ENCODE measurements at regions not wholly inside any gene's neighbourhood (a gene's known extent, or its start where the extent isn't known, plus 50 kb on each side); places are given as distances from the start of the nearest gene placed in this dataset.

DNA sequence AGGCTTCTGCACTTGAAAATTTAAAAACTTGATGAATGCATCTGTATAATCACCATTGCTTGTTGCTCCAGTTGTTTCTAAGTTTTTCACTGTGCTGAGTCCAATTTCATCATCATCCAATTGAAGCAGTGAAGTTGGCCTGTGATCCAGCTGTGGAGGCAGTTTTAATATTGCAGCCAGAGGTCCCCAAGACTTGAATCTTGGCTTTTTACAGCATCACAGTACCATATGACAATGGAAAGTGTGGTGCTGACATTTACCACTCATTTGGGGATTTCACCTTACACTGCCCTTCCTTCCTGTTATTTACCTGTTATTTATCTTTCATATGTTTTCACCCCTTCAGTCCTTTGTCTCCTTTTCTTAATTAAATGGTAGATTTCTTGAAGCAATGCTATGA is 76.2 kb upstream of the SPIN1 start:
- dilution Hi-C loops (cut with MboI; ENCODE audit: extremely low pct_ligation_motif_present, low sequenced_read_pairs), result no loop called here
- H3K36me3 ChIP-seq (ENCODE audit: control insufficient read depth in 2 of 2, extremely low read depth in 1 of 2, insufficient read depth in 2 of 2, low read length in 2 of 2), result no peaks in the 10 kb centered on the region
- DNase-seq (ENCODE audit: low read depth, low spot score) (no peak), FAIRE-seq (no peak)
- H3K27me3 ChIP-seq (ENCODE audit: control insufficient read depth, extremely low read depth, insufficient read depth, low read length), result no peaks in the 10 kb centered on the region
- no peaks in the 10 kb centered on the region for H3K4me1 ChIP-seq (ENCODE audit: control insufficient read depth, extremely low read depth, insufficient read depth, low read length)
- no peaks in the 10 kb centered on the region for H3K79me2 ChIP-seq (ENCODE audit: control insufficient read depth, insufficient read depth, low read length)
- H3K27ac ChIP-seq (ENCODE audit: control insufficient read depth, insufficient read depth, low read length), result no peak overlapping the region
- H3K9me3 ChIP-seq (ENCODE audit: control insufficient read depth, low read depth, low read length), result no peaks in the 10 kb centered on the region
- no peaks in the 10 kb centered on the region for H3K9me1 ChIP-seq (ENCODE audit: control insufficient read depth, extremely low read depth, insufficient read depth, low read length)
- H3K9ac ChIP-seq (ENCODE audit: control insufficient read depth, extremely low read depth, insufficient read depth, low read length), result no peak overlapping the region
- TF ChIP-seq CTCF (optimal IDR thresholded peaks at IDR 0.05 in 1 of 3, IDR thresholded peaks at IDR 0.05 in 1 of 3, conservative IDR thresholded peaks at IDR 0.05 in 1 of 3; ENCODE audit: extremely low read depth in 1 of 3, insufficient read depth in 2 of 3, low read length in 3 of 3) (no peak), EZH2 (IDR thresholded peaks at IDR 0.05; ENCODE audit: low read length) (no peak)
- no peak overlapping the region for H3K4me2 ChIP-seq (ENCODE audit: control insufficient read depth, extremely low read depth, insufficient read depth, low read depth, low read length)
- H4K20me1 ChIP-seq (ENCODE audit: control insufficient read depth, extremely low read depth, insufficient read depth, low read length), result no peaks in the 10 kb centered on the region
- H3K4me3 ChIP-seq (ENCODE audit: control insufficient read depth in 2 of 3, extremely low read depth in 1 of 3, insufficient read depth in 2 of 3, low read depth in 1 of 3, low read length in 3 of 3), result no peak overlapping the region
- H2AFZ ChIP-seq (ENCODE audit: control insufficient read depth, low read length), result no peak overlapping the region

- H3K36me3 ChIP-seq (ENCODE audit: control insufficient read depth in 2 of 2, extremely low read depth in 1 of 2, insufficient read depth in 2 of 2, low read length in 2 of 2), result no peaks in the 10 kb centered on the region
- no peak overlapping the region for H3K27ac ChIP-seq (ENCODE audit: control insufficient read depth, insufficient read depth, low read length)
- H3K4me2 ChIP-seq (ENCODE audit: control insufficient read depth, extremely low read depth, insufficient read depth, low read depth, low read length), result no peak overlapping the region
- dilution Hi-C loops (cut with MboI; ENCODE audit: extremely low pct_ligation_motif_present, low sequenced_read_pairs), result no loop called here
- no peaks in the 10 kb centered on the region for H3K9me3 ChIP-seq (ENCODE audit: control insufficient read depth, low read depth, low read length)
- no peaks in the 10 kb centered on the region for H3K9me1 ChIP-seq (ENCODE audit: control insufficient read depth, extremely low read depth, insufficient read depth, low read length)
- H4K20me1 ChIP-seq (ENCODE audit: control insufficient read depth, extremely low read depth, insufficient read depth, low read length), result no peaks in the 10 kb centered on the region
- FAIRE-seq (no peak), DNase-seq (ENCODE audit: low read depth, low spot score) (no peak)
- no peak overlapping the region for H3K4me3 ChIP-seq (ENCODE audit: control insufficient read depth in 2 of 3, extremely low read depth in 1 of 3, insufficient read depth in 2 of 3, low read depth in 1 of 3, low read length in 3 of 3)
- H3K79me2 ChIP-seq (ENCODE audit: control insufficient read depth, insufficient read depth, low read length), result no peaks in the 10 kb centered on the region
- no peak for TF ChIP-seq EZH2 (IDR thresholded peaks at IDR 0.05; ENCODE audit: low read length)
- peak in 1 of 3 experiments; percentile 6 for TF ChIP-seq CTCF (optimal IDR thresholded peaks at IDR 0.05 in 1 of 3, IDR thresholded peaks at IDR 0.05 in 1 of 3, conservative IDR thresholded peaks at IDR 0.05 in 1 of 3; ENCODE audit: extremely low read depth in 1 of 3, insufficient read depth in 2 of 3, low read length in 3 of 3)
- no peaks in the 10 kb centered on the region for H3K27me3 ChIP-seq (ENCODE audit: control insufficient read depth, extremely low read depth, insufficient read depth, low read length)
- H3K9ac ChIP-seq (ENCODE audit: control insufficient read depth, extremely low read depth, insufficient read depth, low read length), result no peak overlapping the region
- H3K4me1 ChIP-seq (ENCODE audit: control insufficient read depth, extremely low read depth, insufficient read depth, low read length), result no peaks in the 10 kb centered on the region
- H2AFZ ChIP-seq (ENCODE audit: control insufficient read depth, low read length), result no peak overlapping the region
Observed at GRCh38 chr9:88310310-88310980, 77.8 kb upstream of the SPIN1 start.

Data from keratinocyte (primary cell).